Ascending aorta (tissue), 2 donors: ENCODE measurements at regions not wholly inside any gene's neighbourhood (a gene's known extent, or its start where the extent isn't known, plus 50 kb on each side); places are given as distances from the start of the nearest gene placed in this dataset.

ENCODE experiments used
- DNase-seq, 2 donors: peaks; one replicate each; pipeline ENCODE4 v3.0.0-alpha.2; 2019; ENCODE audit warnings: low spot score in 2 of 2
- H3K27ac ChIP-seq, 2 donors: fragments of 200-600 bp; sonication (generic); one replicate each; pipeline ENCODE4 v1.5.1; 2016 to 2017; ENCODE audit warnings: mild to moderate bottlenecking in 1 of 2
- H3K27me3 ChIP-seq: fragments of 200-600 bp; sonication (generic); one replicate; pipeline ENCODE4 v1.5.1; 2017
- H3K36me3 ChIP-seq, 2 donors: fragments of 200-600 bp; sonication (generic); one replicate each; pipeline ENCODE4 v1.5.1; 2016
- H3K4me1 ChIP-seq, 2 donors: fragments of 200-600 bp; sonication (generic); one replicate each; pipeline ENCODE4 v1.5.1; 2016 to 2017; ENCODE audit warnings: mild to moderate bottlenecking in 1 of 2
- H3K4me3 ChIP-seq, 2 donors: fragments of 200-600 bp; sonication (generic); one replicate each; pipeline ENCODE4 v1.5.1; 2016 to 2017; ENCODE audit warnings: mild to moderate bottlenecking in 1 of 2
- H3K9me3 ChIP-seq, 2 donors: fragments of 200-600 bp; sonication (generic); one replicate each; pipeline ENCODE4 v1.5.1; 2016
- intact Hi-C: fragments of 100-400 bp; cut with DNase I; formaldehyde crosslinking; loops from one replicate; pipeline ENCODE4 v1.15.1; 2023
- TF ChIP-seq, protein P1 (sequence below), 3 experiments: fragments of 200-600 bp in 2 of 3; fragments of 450-650 bp in 1 of 3; sonication (generic) in 2 of 3; IDR thresholded peaks; one replicate each; pipeline ENCODE4 v1.5.1; 2016 to 2019; ENCODE audit warnings: antibody characterized with exemption in 3 of 3, mild to moderate bottlenecking in 1 of 3, moderate library complexity in 1 of 3

- Histone ChIP-seq H3K27me3 (no peaks in the 10 kb centered on the region), H3K4me1 (no peaks in the 10 kb centered on the region), H3K36me3 (no peaks in the 10 kb centered on the region), H3K27ac (no peak overlapping the region), H3K4me3 (no peak overlapping the region), H3K9me3 (no peaks in the 10 kb centered on the region)
- TF ChIP-seq, protein P1, sequence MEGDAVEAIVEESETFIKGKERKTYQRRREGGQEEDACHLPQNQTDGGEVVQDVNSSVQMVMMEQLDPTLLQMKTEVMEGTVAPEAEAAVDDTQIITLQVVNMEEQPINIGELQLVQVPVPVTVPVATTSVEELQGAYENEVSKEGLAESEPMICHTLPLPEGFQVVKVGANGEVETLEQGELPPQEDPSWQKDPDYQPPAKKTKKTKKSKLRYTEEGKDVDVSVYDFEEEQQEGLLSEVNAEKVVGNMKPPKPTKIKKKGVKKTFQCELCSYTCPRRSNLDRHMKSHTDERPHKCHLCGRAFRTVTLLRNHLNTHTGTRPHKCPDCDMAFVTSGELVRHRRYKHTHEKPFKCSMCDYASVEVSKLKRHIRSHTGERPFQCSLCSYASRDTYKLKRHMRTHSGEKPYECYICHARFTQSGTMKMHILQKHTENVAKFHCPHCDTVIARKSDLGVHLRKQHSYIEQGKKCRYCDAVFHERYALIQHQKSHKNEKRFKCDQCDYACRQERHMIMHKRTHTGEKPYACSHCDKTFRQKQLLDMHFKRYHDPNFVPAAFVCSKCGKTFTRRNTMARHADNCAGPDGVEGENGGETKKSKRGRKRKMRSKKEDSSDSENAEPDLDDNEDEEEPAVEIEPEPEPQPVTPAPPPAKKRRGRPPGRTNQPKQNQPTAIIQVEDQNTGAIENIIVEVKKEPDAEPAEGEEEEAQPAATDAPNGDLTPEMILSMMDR (IDR thresholded peaks at IDR 0.05): no peak
- DNase-seq: no peak
- intact Hi-C loops: no loop called here
Measured at GRCh38 chr22:34798605-34799004, 267.4 kb upstream of the ISX start.

DNA sequence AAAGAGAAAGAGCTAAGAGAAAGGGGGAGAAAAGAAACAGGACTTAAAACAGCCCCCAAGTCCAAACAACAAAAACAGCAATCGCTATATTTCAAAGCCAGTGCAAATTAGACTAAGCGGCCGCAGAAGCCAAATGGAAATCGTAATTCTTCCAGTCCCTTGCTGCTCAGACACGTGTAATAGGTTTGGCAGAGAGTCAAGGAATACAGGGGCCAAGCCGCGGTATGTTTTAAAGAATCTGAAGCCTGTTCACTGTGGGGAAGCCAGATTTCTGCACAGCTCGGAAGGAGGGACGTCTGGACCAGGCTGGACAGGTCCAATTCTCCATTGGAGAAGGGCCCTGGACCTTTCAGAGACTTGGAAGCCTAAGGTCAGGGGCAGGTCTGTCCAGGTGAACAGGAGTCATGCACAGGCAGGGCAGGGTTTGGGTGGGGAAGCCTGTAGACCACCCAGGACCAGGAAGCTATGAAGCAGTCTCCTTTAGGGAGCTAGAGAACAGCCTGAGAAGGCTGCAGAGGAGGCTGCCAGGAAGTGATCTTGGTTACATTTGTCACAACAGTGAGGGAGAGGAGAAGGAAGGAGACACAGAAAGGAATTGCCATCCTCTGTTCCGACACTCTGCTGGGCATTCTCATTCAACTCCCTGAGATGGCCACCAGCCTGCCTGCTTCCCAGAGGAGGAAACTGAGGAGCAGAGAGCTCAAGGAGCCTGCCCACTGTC is 265.5 kb upstream of the ISX start:
- intact Hi-C loops: no loop called here
- Histone ChIP-seq H3K27ac (peak overlapping the region in 1 of 2 donors; percentile 34), H3K36me3 (no peaks in the 10 kb centered on the region), H3K27me3 (no peaks in the 10 kb centered on the region), H3K4me1 (no peaks in the 10 kb centered on the region), H3K4me3 (no peak overlapping the region), H3K9me3 (no peaks in the 10 kb centered on the region)
- no peak for DNase-seq
- TF ChIP-seq, protein P1 (IDR thresholded peaks at IDR 0.05): no peak

DNA sequence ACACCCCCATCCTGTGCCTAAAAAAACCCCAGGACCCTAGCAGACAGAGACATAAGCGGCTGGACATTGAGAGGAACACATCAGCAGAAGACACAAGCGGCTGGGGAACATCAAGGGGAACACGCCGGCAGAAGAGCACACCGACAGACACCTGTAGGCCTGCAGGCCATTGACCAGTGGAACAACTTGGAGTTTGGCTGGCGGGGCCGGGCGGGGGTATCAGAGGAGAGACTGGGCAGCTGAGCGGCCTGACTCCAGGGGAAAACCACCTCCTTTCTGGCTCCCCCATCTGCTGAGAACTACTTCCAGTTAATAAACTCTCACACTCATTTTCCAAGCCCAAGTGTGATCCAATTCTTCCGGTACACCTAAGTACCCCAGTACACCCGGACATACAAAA is 264.7 kb upstream of the ISX start:
- Histone ChIP-seq H3K4me3 (no peak overlapping the region), H3K27ac (no peak overlapping the region), H3K9me3 (no peaks in the 10 kb centered on the region), H3K27me3 (no peaks in the 10 kb centered on the region), H3K36me3 (no peaks in the 10 kb centered on the region), H3K4me1 (no peaks in the 10 kb centered on the region)
- intact Hi-C loops: no loop called here
- DNase-seq: no peak
- TF ChIP-seq, protein P1 (IDR thresholded peaks at IDR 0.05): no peak

- H3K4me1 ChIP-seq: no peaks in the 10 kb centered on the region
- no peaks in the 10 kb centered on the region for H3K9me3 ChIP-seq
- intact Hi-C loops: no loop called here
- no peaks in the 10 kb centered on the region for H3K27me3 ChIP-seq
- no peak overlapping the region for H3K27ac ChIP-seq
- no peaks in the 10 kb centered on the region for H3K36me3 ChIP-seq
- DNase-seq: no peak
- TF ChIP-seq, protein P1 (IDR thresholded peaks at IDR 0.05): no peak
- no peak overlapping the region for H3K4me3 ChIP-seq
Measured at GRCh38 chr22:34804091-34804490, 261.9 kb upstream of the ISX start.

GRCh38 chr22:34804604-34805003 is 261.4 kb upstream of the ISX start:
- intact Hi-C loops: no loop called here
- Histone ChIP-seq H3K27me3 (no peaks in the 10 kb centered on the region), H3K9me3 (no peaks in the 10 kb centered on the region)

More at GRCh38 chr22:34804604-34805003, 261.4 kb upstream of the ISX start:
- TF ChIP-seq, protein P1 (IDR thresholded peaks at IDR 0.05): no peak
- Histone ChIP-seq H3K27ac (no peak overlapping the region), H3K36me3 (no peaks in the 10 kb centered on the region), H3K4me3 (no peak overlapping the region), H3K4me1 (no peaks in the 10 kb centered on the region)
- DNase-seq: no peak
